ENCODE measurements at regions not wholly inside any gene's neighbourhood (a gene's known extent, or its start where the extent isn't known, plus 50 kb on each side); places are given as distances from the start of the nearest gene placed in this dataset.
"Not testable (repeated sequence)": the region's sequence is repeated elsewhere in the genome, so short reads cannot be mapped to it uniquely, and the experiment has no call there.

DNA sequence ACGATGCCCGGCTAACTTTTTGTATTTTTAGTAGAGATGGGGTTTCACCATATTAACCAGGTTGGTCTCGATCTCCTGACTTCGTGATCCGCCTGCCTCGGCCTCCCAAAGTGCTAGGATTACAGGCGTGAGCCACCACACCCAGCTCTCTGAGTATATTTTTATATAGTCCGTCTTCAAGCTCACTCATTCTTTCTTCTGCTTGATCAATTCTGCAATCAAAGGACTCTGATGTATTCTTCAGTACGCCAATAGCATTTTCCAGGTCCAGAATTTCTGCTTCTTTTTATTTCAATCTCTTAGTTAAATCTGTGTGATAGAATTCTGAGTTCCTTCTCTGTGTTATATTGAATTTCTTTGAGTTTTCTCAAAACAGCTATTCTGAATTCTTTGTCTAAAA lies 281.9 kb upstream of the PMFBP1 start:
- DNase-seq: not testable (repeated sequence)

DNA sequence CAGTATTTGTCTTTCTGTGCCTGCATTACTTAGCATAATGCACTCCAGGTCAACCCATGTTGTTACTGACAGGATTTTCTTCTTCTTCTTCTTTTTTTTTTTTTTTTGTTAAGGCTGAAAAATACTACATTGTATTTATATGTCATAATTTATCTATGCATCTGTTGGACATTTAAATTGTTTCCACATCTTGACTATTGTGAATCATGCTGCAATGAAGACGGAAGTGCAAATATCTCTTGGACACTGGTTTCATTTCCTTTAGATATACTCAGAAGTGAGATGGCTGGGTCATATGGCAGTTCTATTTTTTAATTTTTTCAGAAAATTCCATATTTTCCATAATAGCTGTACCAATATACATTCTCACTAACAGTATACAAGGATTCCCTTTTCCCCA lies 272.7 kb upstream of the PMFBP1 start:
- DNase-seq: no peak

DNA sequence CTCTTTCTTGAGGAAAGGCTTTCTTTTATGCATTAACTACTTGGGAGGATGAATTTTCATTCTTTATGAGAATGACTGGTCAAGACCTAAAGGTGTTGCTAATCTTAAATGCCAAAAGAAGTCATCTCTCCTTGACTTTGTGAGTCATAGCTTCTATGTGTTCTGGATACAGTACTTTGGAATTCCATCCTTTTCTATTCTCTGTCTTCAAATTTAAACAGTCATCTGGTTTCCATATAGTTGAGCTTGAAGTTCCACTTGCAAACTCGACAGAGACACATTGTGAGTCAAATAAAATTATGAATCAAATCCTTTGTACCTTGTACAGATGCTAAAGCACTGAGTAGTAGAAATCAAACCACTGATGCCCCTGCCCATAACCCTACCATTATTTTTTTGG lies 271.9 kb upstream of the PMFBP1 start:
- no peak for DNase-seq

DNA sequence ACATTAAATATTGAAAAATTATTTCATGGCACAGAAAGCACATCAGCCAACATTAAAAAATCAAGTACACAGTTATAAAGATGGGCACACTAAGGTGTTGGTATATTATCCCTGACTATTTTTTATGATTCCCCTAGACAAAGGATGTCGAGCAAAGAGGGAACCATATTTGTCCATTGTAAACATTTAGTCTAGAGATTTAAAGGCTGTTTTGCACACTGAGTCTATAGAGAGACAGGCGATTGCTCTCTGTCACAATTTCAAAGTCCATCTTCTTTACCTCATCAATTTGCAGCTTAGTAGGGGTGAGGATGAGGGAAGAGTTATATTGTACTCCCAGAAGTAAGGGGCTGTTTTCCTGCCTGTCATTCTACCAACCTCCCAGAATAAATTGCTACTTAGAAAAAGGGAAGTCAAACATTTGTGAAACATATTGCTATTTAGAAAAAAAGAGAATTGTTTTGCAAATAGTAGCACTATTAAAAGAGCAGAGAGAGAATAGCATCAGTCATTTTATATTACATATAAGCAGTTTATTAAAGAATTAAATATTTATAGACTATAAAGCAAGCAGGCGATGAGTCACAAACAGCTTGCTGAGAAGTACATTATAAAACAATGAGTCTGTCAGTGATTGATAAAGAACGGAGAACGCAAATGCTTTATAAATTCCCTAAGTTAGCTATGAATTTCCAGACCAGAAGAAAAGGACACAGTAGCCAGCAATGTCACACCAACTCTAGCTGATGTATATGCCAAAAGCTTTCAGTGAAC lies 270.6 kb upstream of the PMFBP1 start:
- no peak for DNase-seq

DNA sequence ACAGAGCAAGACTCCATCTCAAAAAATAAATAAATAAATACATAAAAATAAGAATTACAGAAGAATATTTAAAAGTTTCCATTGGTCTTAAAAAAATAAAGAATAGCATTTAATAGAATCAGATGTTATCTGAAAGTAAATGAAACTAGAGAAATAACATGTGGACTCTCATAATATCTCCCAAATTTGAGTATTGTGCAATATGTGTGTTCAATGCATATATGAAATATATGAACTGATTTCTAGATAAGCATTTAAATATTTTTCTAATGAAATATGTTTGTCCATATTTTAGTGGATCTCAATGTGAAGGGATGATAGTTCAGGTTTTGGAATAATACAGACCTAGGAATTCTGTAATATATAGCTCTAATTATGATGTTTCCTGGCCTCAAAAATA lies 265.9 kb upstream of the PMFBP1 start:
- no peak for DNase-seq

DNA sequence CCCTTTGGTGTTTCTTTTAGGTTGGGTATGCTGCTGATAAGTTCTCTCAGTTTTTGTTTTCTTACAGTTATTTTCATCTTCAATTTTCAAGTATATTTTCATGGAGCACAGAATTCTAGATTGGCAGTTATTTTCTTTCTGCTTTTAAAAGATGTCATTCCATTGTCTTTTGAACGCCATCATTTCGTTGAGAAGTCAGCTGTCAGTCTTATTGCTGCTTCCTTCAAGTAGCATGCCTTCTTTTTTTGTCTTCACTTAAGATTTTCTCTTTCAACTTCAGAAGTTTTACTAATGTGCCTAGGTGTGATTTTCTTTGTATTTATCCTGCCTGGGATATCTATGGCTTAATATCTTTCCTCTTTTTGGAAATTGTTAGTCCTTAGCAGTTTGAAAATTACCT lies 262.2 kb upstream of the PMFBP1 start:
- no peak for DNase-seq

DNA sequence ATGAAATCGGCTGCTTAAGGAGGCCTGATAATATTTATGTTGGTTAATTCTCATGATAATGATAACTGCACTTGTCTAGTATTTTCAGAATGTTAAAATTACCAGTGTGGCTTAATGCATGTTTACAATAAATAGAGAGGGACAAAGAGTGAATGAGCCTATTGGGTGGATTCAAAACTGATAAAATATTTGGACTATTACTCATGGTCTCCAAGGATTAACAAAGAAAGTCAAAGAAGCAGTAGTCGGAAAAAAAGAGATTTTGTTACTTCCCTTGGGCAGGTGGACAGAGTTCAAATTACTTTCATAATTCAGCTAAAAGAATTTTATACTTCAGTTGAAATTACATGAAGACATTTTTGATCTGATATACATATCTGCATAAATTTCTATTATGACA lies 258.2 kb upstream of the PMFBP1 start:
- no peak for DNase-seq

DNA sequence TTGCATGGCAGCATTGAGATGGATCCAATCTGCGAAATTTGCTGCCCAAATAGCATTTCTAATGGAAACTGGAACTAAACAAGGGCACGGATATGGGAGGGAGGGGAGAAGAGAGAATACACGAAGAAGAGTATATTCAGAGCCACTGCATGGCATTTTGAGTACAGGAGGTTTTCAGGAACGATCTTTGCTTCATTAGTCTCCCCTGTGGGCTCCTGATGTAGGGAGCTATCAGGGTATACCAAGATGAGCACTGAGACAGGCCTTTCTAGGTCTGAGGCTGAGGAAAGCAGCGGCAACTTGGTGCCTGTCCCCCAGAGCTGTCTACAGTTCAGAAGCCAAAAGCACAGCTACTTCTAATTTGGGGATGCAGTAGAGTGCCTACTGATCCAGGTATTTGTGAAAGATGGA lies 257.7 kb upstream of the PMFBP1 start:
- DNase-seq: no peak

DNA sequence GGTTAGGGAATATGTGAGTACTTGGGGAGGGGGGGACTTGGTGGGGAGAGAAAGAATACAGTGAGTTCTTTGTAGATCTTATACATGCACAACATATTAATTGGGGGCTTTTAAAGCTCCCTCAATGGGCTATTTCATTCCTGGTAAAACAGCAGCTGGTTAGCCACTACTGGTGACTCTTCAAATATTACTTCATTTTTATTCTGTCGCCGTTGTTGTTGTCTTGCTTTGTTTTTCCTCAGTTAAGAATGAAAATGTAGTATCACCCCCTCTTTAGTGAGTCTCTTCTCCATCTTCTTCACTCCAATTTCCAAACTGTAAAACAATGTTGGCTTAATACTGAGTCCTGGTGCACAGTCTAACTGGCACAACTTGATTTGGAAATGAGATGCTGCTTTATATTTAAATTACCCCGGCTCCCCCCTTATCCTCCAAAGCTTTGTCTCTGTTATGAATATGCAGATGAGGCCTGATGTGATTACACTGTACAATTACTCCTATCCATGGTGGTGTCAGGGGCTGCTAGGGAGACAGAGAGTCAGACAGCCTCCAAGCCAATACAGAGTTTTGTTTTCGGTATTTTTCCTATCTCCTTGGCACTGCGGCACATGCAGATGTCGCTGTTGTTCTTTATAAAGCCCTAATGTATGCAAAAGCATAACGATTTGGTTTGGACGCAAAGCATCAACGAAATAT lies 256.9 kb upstream of the PMFBP1 start:
- DNase-seq: no peak

DNA sequence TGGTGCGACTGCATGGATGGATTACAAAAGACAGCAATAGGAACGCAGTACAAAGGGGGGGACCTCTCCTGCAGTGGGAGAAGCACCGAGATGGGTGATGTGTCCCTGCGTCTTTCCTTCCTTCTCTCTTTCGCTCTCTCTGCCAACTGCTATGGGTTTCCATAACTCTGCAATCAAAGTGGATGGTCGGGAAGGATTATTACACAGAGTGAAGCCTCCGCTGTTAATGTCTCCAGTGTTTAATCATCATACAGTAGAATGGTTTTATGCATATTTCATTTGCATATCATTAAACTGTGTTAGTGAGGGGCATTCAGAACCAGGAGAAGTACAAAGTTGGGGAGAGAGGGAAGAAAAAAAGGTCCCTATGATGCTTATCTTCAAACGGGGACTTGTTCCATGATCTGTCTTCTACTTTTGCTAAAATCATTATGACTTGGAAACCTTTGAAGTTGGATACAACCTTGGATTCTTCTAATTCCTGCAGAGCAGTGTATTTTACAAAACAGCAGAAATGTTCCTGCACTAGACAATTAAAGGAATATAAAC lies 255.9 kb upstream of the PMFBP1 start:
- DNase-seq: no peak

DNA sequence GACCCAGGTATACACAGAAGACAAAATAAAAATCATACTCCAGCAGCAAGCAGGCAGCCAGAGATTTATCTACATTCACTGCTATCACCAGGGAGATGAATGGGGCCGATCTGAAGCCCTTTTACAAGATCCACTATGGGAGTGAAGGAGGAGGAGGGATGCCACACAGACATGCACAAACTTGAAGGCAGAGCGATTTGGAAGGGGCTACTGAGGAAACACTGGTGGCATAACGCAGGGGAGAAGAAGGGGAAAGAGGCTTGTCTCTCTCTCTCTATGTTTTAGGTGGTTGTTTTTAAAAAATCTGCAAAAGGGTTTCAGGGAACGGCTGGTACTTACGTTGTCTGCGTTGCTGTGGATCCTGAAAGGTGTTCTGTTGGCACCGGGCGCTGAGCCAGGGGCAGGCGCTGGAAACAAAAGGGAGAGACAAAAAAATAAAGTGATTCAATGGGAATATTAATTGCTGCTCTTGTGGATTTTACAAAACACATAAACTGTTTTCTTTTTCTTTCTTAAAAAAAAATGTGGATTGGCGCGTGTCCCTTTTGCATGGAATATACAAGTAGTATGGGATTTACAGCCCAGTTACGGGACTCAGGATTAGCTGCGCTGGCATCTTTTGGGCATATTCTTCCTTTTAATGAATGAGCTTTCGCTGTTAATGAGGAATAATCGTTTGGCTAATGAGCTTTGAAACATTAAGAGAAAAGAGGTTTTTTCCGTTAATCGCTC lies 255.3 kb upstream of the PMFBP1 start:
- DNase-seq: peak; percentile 60

DNA sequence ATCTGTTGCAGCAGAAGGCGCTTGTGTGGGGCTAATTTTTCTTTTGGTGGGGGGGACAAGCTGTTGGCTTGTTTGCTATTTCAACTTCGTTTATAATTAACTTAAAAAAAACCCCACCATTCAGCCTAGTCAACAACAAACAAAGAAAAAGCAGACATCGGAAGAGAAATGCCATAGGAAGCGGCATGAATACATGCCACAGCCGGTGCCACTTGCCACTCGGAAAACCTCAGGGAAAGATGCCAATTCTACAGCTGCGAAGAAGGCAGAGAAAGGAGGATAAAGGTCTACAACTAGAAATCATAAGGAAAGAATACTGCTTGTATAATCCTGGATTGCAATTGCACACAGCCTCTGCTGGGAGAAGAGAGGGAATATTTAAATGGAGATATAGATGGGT lies 254.4 kb upstream of the PMFBP1 start:
- DNase-seq: peak; percentile 42

DNA sequence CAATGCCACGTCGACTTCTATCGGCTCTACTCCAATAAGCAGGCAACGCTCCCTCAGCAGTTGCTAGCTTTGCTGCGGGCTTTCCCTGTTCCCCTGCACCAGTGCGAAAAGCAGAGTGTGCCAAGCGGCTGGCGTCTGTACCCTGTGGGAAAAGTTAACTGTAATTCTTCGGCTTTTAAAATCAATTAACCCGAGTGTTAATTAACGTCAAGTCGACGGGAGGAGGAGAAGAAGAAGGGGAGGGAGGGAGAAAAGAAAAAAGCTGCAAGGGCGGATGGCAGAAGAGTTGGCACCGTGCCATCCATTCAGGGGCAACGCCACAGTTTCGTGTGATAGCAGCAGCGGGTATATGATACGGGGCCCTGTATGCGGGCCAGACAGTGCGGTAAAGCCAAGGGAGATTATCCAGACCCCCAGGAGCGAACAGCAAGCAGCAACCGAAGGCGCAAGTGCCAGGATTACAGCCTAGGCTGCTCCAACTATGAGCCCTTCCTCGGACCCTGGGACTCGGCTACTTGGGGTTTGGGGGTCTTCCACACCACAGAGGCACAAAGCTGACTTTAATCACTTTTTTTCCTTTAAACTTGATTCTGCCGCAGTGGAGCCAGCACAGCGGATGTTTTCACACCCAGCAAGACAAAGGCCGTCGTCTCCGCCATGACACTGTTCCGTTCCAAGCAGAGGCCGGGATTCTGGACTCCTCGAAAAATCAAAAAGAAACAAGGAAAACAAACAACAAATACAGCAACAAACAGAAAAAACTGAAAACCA lies 253.8 kb upstream of the PMFBP1 start:
- peak; percentile 39 for DNase-seq

DNA sequence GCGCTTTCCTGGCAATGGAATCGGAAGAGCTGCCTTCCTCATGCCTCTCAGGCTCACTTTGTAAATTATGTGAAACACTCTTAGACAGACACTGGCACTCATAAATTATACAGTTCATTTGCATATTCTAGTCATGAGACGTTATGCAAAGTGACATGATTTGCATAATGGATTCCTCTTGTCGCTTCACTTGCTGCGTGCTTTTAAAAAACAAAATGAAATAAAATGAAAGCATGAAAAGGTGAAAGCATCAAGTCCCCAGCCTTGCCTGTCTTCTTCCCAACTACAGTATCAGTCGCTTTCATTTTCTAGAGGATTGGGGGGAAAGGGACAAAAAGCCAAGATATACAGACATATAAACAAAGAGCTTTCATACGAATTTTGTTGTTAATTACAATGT lies 252.8 kb upstream of the PMFBP1 start:
- no peak for DNase-seq

DNA sequence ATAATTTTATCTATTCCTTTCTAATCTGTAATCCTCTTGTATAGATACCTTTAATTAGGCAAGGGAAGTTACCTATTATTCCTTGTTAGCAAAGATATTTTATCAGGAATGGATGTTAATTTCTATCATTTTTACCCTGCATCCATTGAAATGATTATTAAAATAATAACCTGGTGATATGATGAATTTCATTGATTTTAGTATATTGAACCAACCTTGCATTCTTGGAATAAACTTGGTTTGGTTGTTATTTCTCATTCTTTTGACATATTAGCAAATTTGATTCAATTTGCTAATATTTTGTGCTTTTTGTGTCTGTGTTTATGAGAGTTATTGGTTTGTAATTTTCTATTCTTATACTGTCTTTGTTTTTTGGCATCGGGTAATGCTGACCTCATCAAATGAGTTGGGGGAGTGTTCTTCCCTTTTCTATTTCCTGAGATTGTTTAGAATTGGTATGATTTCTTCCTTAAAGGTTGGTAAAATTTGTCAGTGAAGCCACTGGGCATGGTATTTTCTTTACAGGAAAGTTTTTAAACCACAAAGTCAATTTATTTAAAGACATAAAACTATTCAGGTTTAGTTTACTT lies 250.4 kb upstream of the PMFBP1 start:
- DNase-seq: no peak

DNA sequence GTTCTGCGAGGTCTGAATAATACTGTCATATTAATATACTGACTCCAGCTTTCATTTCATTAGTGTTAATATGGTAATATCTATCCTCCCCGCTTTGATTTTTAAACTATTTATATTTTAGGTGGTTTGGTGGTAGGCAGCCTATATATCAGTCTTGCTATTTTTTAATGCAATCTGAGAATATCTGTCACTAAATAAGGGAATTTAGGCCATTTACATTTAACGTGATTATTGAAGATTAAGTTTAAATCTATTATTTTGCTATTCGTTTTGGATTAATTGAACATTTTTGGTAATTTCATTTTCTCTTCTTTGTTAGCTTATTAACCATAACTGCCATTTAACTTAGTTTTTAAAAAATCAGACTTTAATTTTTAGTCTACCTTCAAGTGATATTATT lies 247.7 kb upstream of the PMFBP1 start:
- no peak for DNase-seq

DNA sequence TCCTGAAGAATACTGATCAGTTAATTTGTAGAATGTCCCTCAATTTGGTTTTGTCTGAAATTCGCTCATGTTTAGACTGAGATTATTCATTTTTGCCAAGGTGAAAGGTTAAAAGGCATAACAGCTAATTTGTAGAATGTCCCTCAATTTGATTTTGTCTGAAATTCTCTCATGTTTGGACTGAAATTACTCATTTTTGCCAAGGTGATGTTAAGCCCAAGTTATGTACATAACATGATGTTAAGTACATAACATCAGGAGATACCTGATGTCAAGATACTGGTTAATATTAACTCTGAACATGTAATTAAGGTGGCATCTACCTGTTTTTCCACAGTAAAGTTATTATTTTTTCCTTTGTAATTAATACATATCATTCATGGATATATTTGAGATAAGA lies 243.4 kb upstream of the PMFBP1 start:
- no peak for DNase-seq

DNA sequence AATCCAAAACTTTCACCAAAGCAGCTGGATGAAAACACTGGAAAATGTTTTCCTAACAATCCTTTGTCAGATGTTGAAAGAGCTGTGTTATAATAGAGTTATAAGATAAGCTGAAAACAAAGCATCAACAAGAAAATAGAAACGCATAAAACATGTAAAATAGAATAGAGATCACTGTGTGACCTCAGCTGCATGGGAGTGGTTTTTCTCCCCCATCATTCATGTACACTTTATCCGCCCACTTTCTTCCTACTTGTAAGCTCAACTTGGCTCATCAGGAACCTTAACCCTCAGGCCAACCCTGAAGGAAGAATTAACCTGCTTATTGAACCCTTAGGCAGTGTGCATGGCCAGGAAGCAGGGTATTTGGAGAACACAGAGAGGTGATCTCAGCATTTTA lies 238.5 kb upstream of the PMFBP1 start:
- DNase-seq: no peak

DNA sequence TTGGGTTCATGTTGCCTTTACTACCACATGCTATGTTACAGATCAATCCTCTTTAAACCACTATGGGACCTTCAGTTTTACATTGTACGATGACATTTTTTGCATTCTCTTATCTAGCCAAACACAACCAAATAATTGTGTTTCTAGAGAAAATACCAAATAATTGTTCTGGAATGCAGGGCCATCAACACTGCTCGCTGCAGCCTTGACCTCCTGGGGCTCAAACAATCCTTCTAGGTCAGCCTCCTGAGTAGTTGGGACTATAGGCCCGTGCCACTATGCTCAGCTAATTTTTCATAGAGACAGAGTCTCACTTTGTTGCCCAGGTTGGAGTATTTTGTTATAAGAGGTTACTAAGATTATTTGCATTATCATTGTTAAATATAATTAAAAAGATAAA lies 237.5 kb upstream of the PMFBP1 start:
- DNase-seq: no peak

DNA sequence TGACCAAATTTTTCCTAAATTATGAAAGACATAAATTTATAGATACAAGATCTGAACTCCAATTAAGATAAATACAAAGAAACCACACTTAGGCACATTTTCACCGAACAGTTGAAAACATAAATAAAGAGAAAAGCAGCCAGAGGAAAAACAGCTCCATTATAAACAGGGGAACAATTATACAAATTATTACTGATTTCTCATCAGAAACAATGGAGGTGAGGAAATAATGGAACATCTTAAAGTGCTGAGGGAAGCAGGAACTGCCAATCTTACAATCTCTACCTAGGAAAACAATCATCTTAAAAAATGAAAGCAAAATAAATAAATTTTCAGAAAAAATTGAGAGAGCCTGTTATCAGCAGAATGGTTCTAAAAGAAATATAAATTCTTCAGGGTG lies 234.4 kb upstream of the PMFBP1 start:
- DNase-seq: no peak

DNA sequence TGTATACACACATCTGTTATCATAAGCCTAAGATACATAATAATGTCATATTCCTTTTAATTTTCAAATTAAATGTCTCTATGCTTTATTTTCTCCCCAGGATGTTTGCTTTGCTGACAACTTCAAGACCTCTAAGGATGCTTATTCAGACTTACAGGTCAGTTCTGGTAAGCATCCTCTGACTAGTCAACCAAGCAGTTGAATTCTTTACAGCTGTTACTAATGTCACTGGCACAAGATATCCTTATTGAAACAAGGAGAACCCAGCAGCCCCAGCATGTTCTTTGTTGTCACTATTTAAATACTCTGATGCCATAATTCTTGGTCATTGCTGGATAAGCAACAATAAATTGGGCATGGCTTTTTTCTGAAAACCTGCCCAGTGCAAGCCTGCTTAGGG lies 232.3 kb upstream of the PMFBP1 start:
- no peak for DNase-seq

DNA sequence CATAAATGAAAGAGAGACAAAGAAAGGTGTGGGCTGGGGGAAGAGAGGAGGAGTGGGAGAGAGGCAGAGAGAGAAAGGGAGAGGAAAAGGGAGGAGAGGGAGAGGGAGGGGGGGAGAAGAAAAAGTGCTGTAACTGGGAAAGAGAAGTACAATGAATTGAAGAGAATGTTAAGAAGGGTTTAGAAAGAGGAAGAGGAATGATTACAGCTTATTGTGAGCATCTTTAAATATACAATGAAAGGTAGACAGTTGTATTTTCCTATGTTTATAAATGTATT lies 229.1 kb upstream of the PMFBP1 start:
- DNase-seq: no peak

All from NCI-H1105 (cell line).